Loucy (cell line): ENCODE measurements at regions not wholly inside any gene's neighbourhood (a gene's known extent, or its start where the extent isn't known, plus 50 kb on each side); places are given as distances from the start of the nearest gene placed in this dataset.

Experiments
- H2AFZ ChIP-seq: fragments of 200-600 bp; sonication (generic); 2 replicates; pipeline ENCODE4 v1.6.0; 2016; ENCODE audit warnings: antibody characterized with exemption, mild to moderate bottlenecking, low read length, moderate library complexity
- H3F3A ChIP-seq: fragments of 200-600 bp; 2 replicates; pipeline ENCODE4 v1.6.0; 2016; ENCODE audit warnings: antibody characterized with exemption, low read depth, mild to moderate bottlenecking
- H3K27me3 ChIP-seq: fragments of 200-600 bp; sonication (generic); 2 replicates; pipeline ENCODE4 v1.6.1; 2014; ENCODE audit warnings: low read length, mild to moderate bottlenecking; ENCODE audit not compliant: insufficient read depth, poor library complexity, severe bottlenecking
- H3K36me3 ChIP-seq: fragments of 200-600 bp; sonication (generic); 2 replicates; pipeline ENCODE4 v1.6.1; 2016; ENCODE audit warnings: low read length; ENCODE audit not compliant: insufficient read depth
- H3K4me1 ChIP-seq: fragments of 200-600 bp; sonication (generic); 2 replicates; pipeline ENCODE4 v1.5.1; 2014; ENCODE audit warnings: low read length, mild to moderate bottlenecking; ENCODE audit not compliant: insufficient read depth, poor library complexity, severe bottlenecking
- H3K4me2 ChIP-seq: fragments of 200-600 bp; sonication (generic); 2 replicates; pipeline ENCODE4 v1.6.0; 2014; ENCODE audit warnings: antibody characterized with exemption, low read length, low read depth, mild to moderate bottlenecking; ENCODE audit not compliant: poor library complexity, severe bottlenecking
- H3K4me3 ChIP-seq: fragments of 200-600 bp; sonication (generic); 2 replicates; pipeline ENCODE4 v1.5.1; 2014; ENCODE audit warnings: low read length, mild to moderate bottlenecking, mixed read lengths; ENCODE audit not compliant: poor library complexity, severe bottlenecking
- H3K79me2 ChIP-seq: fragments of 200-600 bp; sonication (generic); 2 replicates; pipeline ENCODE4 v1.6.1; 2014; ENCODE audit warnings: low read length; ENCODE audit not compliant: insufficient read depth
- H3K9ac ChIP-seq: fragments of 200-600 bp; sonication (generic); 2 replicates; pipeline ENCODE4 v1.6.0; 2014; ENCODE audit warnings: mild to moderate bottlenecking, low read depth, low read length, moderate library complexity; ENCODE audit not compliant: poor library complexity, severe bottlenecking
- H3K9me2 ChIP-seq: fragments of 200-600 bp; sonication (generic); replicated peaks from 2 replicates; pipeline ENCODE4 v1.6.1; 2016; ENCODE audit warnings: low read depth, low read length, mixed read lengths
- H3K9me3 ChIP-seq: fragments of 200-600 bp; sonication (generic); 2 replicates; pipeline ENCODE4 v1.6.1; 2014; ENCODE audit warnings: mild to moderate bottlenecking, antibody characterized with exemption, low read length, low read depth; ENCODE audit not compliant: insufficient read depth
- H4K20me1 ChIP-seq: fragments of 200-600 bp; sonication (generic); 2 replicates; pipeline ENCODE4 v1.6.0; 2014; ENCODE audit warnings: antibody characterized with exemption, low read length, mild to moderate bottlenecking; ENCODE audit not compliant: insufficient read depth, poor library complexity, severe bottlenecking
- CTCF ChIP-seq: fragments of 200-600 bp; sonication (generic); conservative IDR thresholded peaks from 2 replicates; pipeline ENCODE4 v1.5.1; 2014; ENCODE audit warnings: mild to moderate bottlenecking, antibody characterized with exemption, low read length
- EZH2phosphoT487 ChIP-seq: fragments of 200-600 bp; IDR thresholded peaks from 2 replicates; pipeline ENCODE4 v1.6.1; 2018; ENCODE audit warnings: antibody characterized with exemption, mild to moderate bottlenecking, moderate library complexity, borderline replicate concordance

GRCh38 chr4:123471655-123472369 is 75.2 kb downstream of the SPRY1 start:
- no peaks in the 10 kb centered on the region for H3K9me2 ChIP-seq
- no peak overlapping the region for H2AFZ ChIP-seq
- H3K9me3 ChIP-seq, result no peaks in the 10 kb centered on the region
- H3K4me1 ChIP-seq, result no peaks in the 10 kb centered on the region
- H3K9ac ChIP-seq, result no peak overlapping the region
- no peaks in the 10 kb centered on the region for H3K79me2 ChIP-seq
- no peak overlapping the region for H3K4me2 ChIP-seq
- TF ChIP-seq EZH2phosphoT487, result no peak
- TF ChIP-seq CTCF, result no peak
- no peaks in the 10 kb centered on the region for H3K36me3 ChIP-seq
- H4K20me1 ChIP-seq, result no peaks in the 10 kb centered on the region
- H3K27me3 ChIP-seq, result no peaks in the 10 kb centered on the region
- H3K4me3 ChIP-seq, result no peak overlapping the region
- H3F3A ChIP-seq, result no peaks in the 10 kb centered on the region

- peaks cover 25% of the 10 kb centered on the region for H3K4me1 ChIP-seq
- H3K4me3 ChIP-seq, result no peak overlapping the region
- no peaks in the 10 kb centered on the region for H3F3A ChIP-seq
- no peaks in the 10 kb centered on the region for H4K20me1 ChIP-seq
- H3K36me3 ChIP-seq, result no peaks in the 10 kb centered on the region
- H3K9me3 ChIP-seq, result no peaks in the 10 kb centered on the region
- no peak overlapping the region for H3K4me2 ChIP-seq
- H3K9ac ChIP-seq, result no peak overlapping the region
- no peaks in the 10 kb centered on the region for H3K79me2 ChIP-seq
- TF ChIP-seq CTCF (no peak), EZH2phosphoT487 (no peak)
- H3K27me3 ChIP-seq, result no peaks in the 10 kb centered on the region
- no peak overlapping the region for H2AFZ ChIP-seq
- no peaks in the 10 kb centered on the region for H3K9me2 ChIP-seq
Measured at GRCh38 chr4:123474817-123475216, 78.2 kb downstream of the SPRY1 start.

GRCh38 chr4:123476089-123476488 is 79.5 kb downstream of the SPRY1 start:
- TF ChIP-seq CTCF (no peak), EZH2phosphoT487 (no peak)
- Histone ChIP-seq H3K36me3 (no peaks in the 10 kb centered on the region), H3K4me1 (peaks cover 33% of the 10 kb centered on the region)

More at GRCh38 chr4:123476089-123476488, 79.5 kb downstream of the SPRY1 start:
- no peak overlapping the region for H3K4me3 ChIP-seq
- no peaks in the 10 kb centered on the region for H4K20me1 ChIP-seq
- H2AFZ ChIP-seq, result no peak overlapping the region
- H3K79me2 ChIP-seq, result no peaks in the 10 kb centered on the region
- no peaks in the 10 kb centered on the region for H3K9me3 ChIP-seq
- no peaks in the 10 kb centered on the region for H3K9me2 ChIP-seq
- no peaks in the 10 kb centered on the region for H3F3A ChIP-seq
- H3K4me2 ChIP-seq, result no peak overlapping the region
- H3K27me3 ChIP-seq, result no peaks in the 10 kb centered on the region
- no peak overlapping the region for H3K9ac ChIP-seq
